Kidney (tissue), 13 donors: ENCODE measurements at regions not wholly inside any gene's neighbourhood (a gene's known extent, or its start where the extent isn't known, plus 50 kb on each side); places are given as distances from the start of the nearest gene placed in this dataset.

Experiments
- DNase-seq, 5 donors: peaks; one replicate each; pipeline ENCODE4 v3.0.0-alpha.2; 2013 to 2020
- FAIRE-seq: peaks from 2 replicates; lab custom pipeline; 2012; peaks lifted over from hg19 to GRCh38; lab: Jason Lieb, UNC
- H3K27ac ChIP-seq, 2 donors: one replicate each; pipeline ENCODE4 v1.7.0; 2013; ENCODE audit warnings: low read depth in 2 of 2, low read length in 2 of 2, inconsistent platforms in 1 of 2
- H3K27me3 ChIP-seq: one replicate; pipeline ENCODE4 v1.7.1; 2013; ENCODE audit warnings: low read length, inconsistent platforms; ENCODE audit not compliant: control insufficient read depth, insufficient read depth
- H3K36me3 ChIP-seq, 3 donors: one replicate each; pipeline versions ENCODE4 v1.7.0 to v1.7.1; 2013; ENCODE audit warnings: low read length in 3 of 3, control low read depth in 1 of 3, inconsistent platforms in 1 of 3; ENCODE audit not compliant: insufficient read depth in 3 of 3, control insufficient read depth in 2 of 3
- H3K4me1 ChIP-seq, 3 donors: one replicate each; pipeline versions ENCODE4 v1.7.0 to v1.7.1; 2013; ENCODE audit warnings: low read length in 3 of 3, inconsistent platforms in 1 of 3, low read depth in 1 of 3; ENCODE audit not compliant: control insufficient read depth in 2 of 3, insufficient read depth in 2 of 3
- H3K4me3 ChIP-seq, 3 donors: one replicate each; pipeline versions ENCODE4 v1.7.0 to v1.8.1; 2013; ENCODE audit warnings: low read length in 3 of 3, control low read depth in 1 of 3, inconsistent platforms in 1 of 3
- H3K9ac ChIP-seq, 3 donors: one replicate each; pipeline versions ENCODE4 v1.7.0 to v1.7.1; 2013; ENCODE audit warnings: low read length in 3 of 3, control low read depth in 1 of 3, inconsistent platforms in 1 of 3
- H3K9me3 ChIP-seq, 3 donors: one replicate each; pipeline versions ENCODE4 v1.7.0 to v1.7.1; 2013; ENCODE audit warnings: low read length in 3 of 3, control low read depth in 1 of 3, inconsistent platforms in 1 of 3; ENCODE audit not compliant: control insufficient read depth in 2 of 3, insufficient read depth in 1 of 3
- CTCF ChIP-seq: IDR thresholded peaks from 3 replicates; pipeline ENCODE4 v1.5.1; 2012; ENCODE audit warnings: mild to moderate bottlenecking, moderate library complexity, borderline replicate concordance; ENCODE audit not compliant: insufficient read depth; ENCODE audit errors: extremely low read depth
- intact Hi-C: fragments of 100-400 bp; cut with DNase I; formaldehyde crosslinking; loops from one replicate; pipeline ENCODE4 v1.11.1; 2022
- donor health status: control.
- donor health status: control.
- donor health status: control.
- donor health status: control.
- donor health status: control.
- donor health status: DM: yes; HTN: yes; CAD: no.
- donor health status: Normal renal cell carcinoma (clear cell type).

GRCh38 chr18:60667016-60667415 is 294.4 kb upstream of the MC4R start:
- no peaks in the 10 kb centered on the region for H3K27me3 ChIP-seq
- intact Hi-C loops: no loop called here
- DNase-seq (no peak), FAIRE-seq (no peak)
- TF ChIP-seq CTCF: no peak
- H3K4me3 ChIP-seq: no peak overlapping the region
- no peak overlapping the region for H3K9ac ChIP-seq
- no peaks in the 10 kb centered on the region for H3K9me3 ChIP-seq
- no peak overlapping the region for H3K27ac ChIP-seq
- no peaks in the 10 kb centered on the region for H3K4me1 ChIP-seq
- H3K36me3 ChIP-seq: no peaks in the 10 kb centered on the region

GRCh38 chr18:60668583-60668982 is 296.0 kb upstream of the MC4R start:
- Histone ChIP-seq H3K4me1 (no peaks in the 10 kb centered on the region), H3K9ac (no peak overlapping the region), H3K4me3 (no peak overlapping the region), H3K36me3 (no peaks in the 10 kb centered on the region), H3K27me3 (no peaks in the 10 kb centered on the region), H3K9me3 (no peaks in the 10 kb centered on the region), H3K27ac (no peak overlapping the region)
- FAIRE-seq: no peak
- intact Hi-C loops: no loop called here
- DNase-seq: no peak
- no peak for TF ChIP-seq CTCF

- no peak for DNase-seq
- no peak for FAIRE-seq
These were observed 297.4 kb upstream of the MC4R start for GRCh38 chr18:60669938-60670337.

More at GRCh38 chr18:60669938-60670337, 297.4 kb upstream of the MC4R start:
- no peaks in the 10 kb centered on the region for H3K36me3 ChIP-seq
- H3K27ac ChIP-seq: no peak overlapping the region
- H3K9me3 ChIP-seq: no peaks in the 10 kb centered on the region
- no peak overlapping the region for H3K9ac ChIP-seq
- no peaks in the 10 kb centered on the region for H3K4me1 ChIP-seq
- intact Hi-C loops: no loop called here
- no peak overlapping the region for H3K4me3 ChIP-seq
- no peak for TF ChIP-seq CTCF
- H3K27me3 ChIP-seq: no peaks in the 10 kb centered on the region
